Suppressor macrophage treated with lipopolysaccharide for 4 hours (primary cell): ENCODE measurements at regions not wholly inside any gene's neighbourhood (a gene's known extent, or its start where the extent isn't known, plus 50 kb on each side); places are given as distances from the start of the nearest gene placed in this dataset.
"Not testable (repeated sequence)": the region's sequence is repeated elsewhere in the genome, so short reads cannot be mapped to it uniquely, and the experiment has no call there.

Experiments
- DNase-seq: peaks from one replicate; pipeline ENCODE4 v3.0.0-alpha.2; 2020

GRCh38 chr10:117797296-117797695 lies 249.4 kb downstream of the RAB11FIP2 start:
- no peak for DNase-seq

GRCh38 chr10:117801691-117802090 lies 245.1 kb downstream of the RAB11FIP2 start:
- DNase-seq = no peak

- no peak for DNase-seq
Measured at GRCh38 chr10:117804470-117805011, 242.2 kb downstream of the RAB11FIP2 start.

GRCh38 chr10:117805139-117805538 lies 241.6 kb downstream of the RAB11FIP2 start:
- DNase-seq = no peak

- DNase-seq = no peak
Measured at GRCh38 chr10:117807441-117807840, 239.3 kb downstream of the RAB11FIP2 start.

GRCh38 chr10:117815816-117816215 lies 230.9 kb downstream of the RAB11FIP2 start:
- DNase-seq = not testable (repeated sequence)

GRCh38 chr10:117817116-117817515 lies 229.6 kb downstream of the RAB11FIP2 start:
- no peak for DNase-seq

- no peak for DNase-seq
Measured at GRCh38 chr10:117818721-117819120, 228.0 kb downstream of the RAB11FIP2 start.

- no peak for DNase-seq
Measured at GRCh38 chr10:117819304-117819703, 227.4 kb downstream of the RAB11FIP2 start.

- no peak for DNase-seq
Measured at GRCh38 chr10:117823980-117824379, 222.8 kb downstream of the RAB11FIP2 start.

- DNase-seq = no peak
Measured at GRCh38 chr10:117830205-117830604, 216.5 kb downstream of the RAB11FIP2 start.

- DNase-seq = peak; percentile 8
Measured at GRCh38 chr10:117830787-117831212, 215.9 kb downstream of the RAB11FIP2 start.

- not testable (repeated sequence) for DNase-seq
Measured at GRCh38 chr10:117838500-117839498, 207.9 kb downstream of the RAB11FIP2 start.

GRCh38 chr10:117856426-117856825 lies 190.3 kb downstream of the RAB11FIP2 start:
- not testable (repeated sequence) for DNase-seq

GRCh38 chr10:117860135-117860534 lies 186.6 kb downstream of the RAB11FIP2 start:
- no peak for DNase-seq

- DNase-seq = peak; percentile 6
Measured at GRCh38 chr10:117860823-117861222, 185.9 kb downstream of the RAB11FIP2 start.

GRCh38 chr10:117861329-117861728 lies 185.4 kb downstream of the RAB11FIP2 start:
- DNase-seq = no peak

- no peak for DNase-seq
Measured at GRCh38 chr10:117863771-117864170, 183.0 kb downstream of the RAB11FIP2 start.

- no peak for DNase-seq
Measured at GRCh38 chr10:117865945-117866344, 180.8 kb downstream of the RAB11FIP2 start.

- DNase-seq = no peak
Measured at GRCh38 chr10:117868151-117868550, 178.6 kb downstream of the RAB11FIP2 start.

GRCh38 chr10:117875793-117876192 lies 170.9 kb downstream of the RAB11FIP2 start:
- no peak for DNase-seq

- no peak for DNase-seq
Measured at GRCh38 chr10:117876210-117876609, 170.5 kb downstream of the RAB11FIP2 start.

GRCh38 chr10:117878626-117879025 lies 168.1 kb downstream of the RAB11FIP2 start:
- DNase-seq = no peak

GRCh38 chr10:117884093-117884492 lies 162.6 kb downstream of the RAB11FIP2 start:
- DNase-seq = no peak
